Renal cortex interstitium (tissue), 11 donors: ENCODE measurements at regions not wholly inside any gene's neighbourhood (a gene's known extent, or its start where the extent isn't known, plus 50 kb on each side); places are given as distances from the start of the nearest gene placed in this dataset.
"Not testable (repeated sequence)": the region's sequence is repeated elsewhere in the genome, so short reads cannot be mapped to it uniquely, and the experiment has no call there.

Source experiments
- DNase-seq, 11 donors: peaks; one replicate each; pipeline ENCODE4 v3.0.0-alpha.2; 2013; ENCODE audit warnings: low read depth in 9 of 11, low spot score in 4 of 11; ENCODE audit errors: extremely low read depth in 1 of 11

- not testable (repeated sequence) for DNase-seq
Measured at GRCh38 chr15:85196697-85197096, 183.7 kb upstream of the AKAP13 start.

GRCh38 chr15:85197582-85197981, 182.8 kb upstream of the AKAP13 start:
- not testable (repeated sequence) for DNase-seq

GRCh38 chr15:85198432-85198831, 182.0 kb upstream of the AKAP13 start:
- DNase-seq: not testable (repeated sequence)

GRCh38 chr15:85200215-85200614, 180.2 kb upstream of the AKAP13 start:
- not testable (repeated sequence) for DNase-seq

GRCh38 chr15:85201118-85201793, 179.1 kb upstream of the AKAP13 start:
- DNase-seq: not testable (repeated sequence)

GRCh38 chr15:85204481-85204880, 175.9 kb upstream of the AKAP13 start:
- not testable (repeated sequence) for DNase-seq

- DNase-seq: not testable (repeated sequence)
Measured at GRCh38 chr15:85233791-85234325, 146.5 kb upstream of the AKAP13 start.

- DNase-seq: not testable (repeated sequence)
Measured at GRCh38 chr15:85234450-85235196, 145.8 kb upstream of the AKAP13 start.

- DNase-seq: not testable (repeated sequence)
Measured at GRCh38 chr15:85244056-85244455, 136.3 kb upstream of the AKAP13 start.

GRCh38 chr15:85250938-85251542, 129.4 kb upstream of the AKAP13 start:
- peak in 1 of 11 donors; percentile 4 for DNase-seq

- not testable (repeated sequence) for DNase-seq
Measured at GRCh38 chr15:85253196-85253915, 127.0 kb upstream of the AKAP13 start.

- not testable (repeated sequence) for DNase-seq
Measured at GRCh38 chr15:85254961-85255360, 125.4 kb upstream of the AKAP13 start.

GRCh38 chr15:85255502-85255901, 124.9 kb upstream of the AKAP13 start:
- not testable (repeated sequence) for DNase-seq

- DNase-seq: not testable (repeated sequence)
Measured at GRCh38 chr15:85256009-85256997, 124.1 kb upstream of the AKAP13 start.

GRCh38 chr15:85258062-85258445, 122.3 kb upstream of the AKAP13 start:
- DNase-seq: not testable (repeated sequence)

- not testable (repeated sequence) for DNase-seq
Measured at GRCh38 chr15:85258559-85259209, 121.7 kb upstream of the AKAP13 start.

- DNase-seq: not testable (repeated sequence)
Measured at GRCh38 chr15:85260526-85260925, 119.9 kb upstream of the AKAP13 start.
